ENCODE measurements at regions not wholly inside any gene's neighbourhood (a gene's known extent, or its start where the extent isn't known, plus 50 kb on each side); places are given as distances from the start of the nearest gene placed in this dataset.

DNA sequence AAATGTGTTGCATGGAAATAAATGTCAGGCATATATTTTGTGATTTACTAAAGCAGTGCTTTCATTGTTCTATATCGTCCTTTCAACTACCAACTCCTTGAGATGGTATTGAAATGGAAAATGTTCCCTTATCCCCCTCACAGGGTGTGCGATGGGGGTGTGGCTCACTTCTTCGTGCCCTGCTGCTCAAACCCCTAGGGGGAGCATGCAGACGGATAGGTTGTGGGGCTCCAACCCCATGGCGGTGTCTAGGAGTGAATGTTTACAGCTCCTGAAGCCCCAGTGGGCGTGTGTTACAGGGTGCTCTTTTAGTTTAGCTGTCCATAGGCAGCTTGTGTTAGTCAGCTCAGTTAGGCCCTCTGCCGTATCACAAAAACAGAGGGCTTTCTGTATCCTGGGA, 287.7 kb upstream of the EMCN start:
- DNase-seq (ENCODE audit: extremely low spot score in 2 of 2) = no peak

DNA sequence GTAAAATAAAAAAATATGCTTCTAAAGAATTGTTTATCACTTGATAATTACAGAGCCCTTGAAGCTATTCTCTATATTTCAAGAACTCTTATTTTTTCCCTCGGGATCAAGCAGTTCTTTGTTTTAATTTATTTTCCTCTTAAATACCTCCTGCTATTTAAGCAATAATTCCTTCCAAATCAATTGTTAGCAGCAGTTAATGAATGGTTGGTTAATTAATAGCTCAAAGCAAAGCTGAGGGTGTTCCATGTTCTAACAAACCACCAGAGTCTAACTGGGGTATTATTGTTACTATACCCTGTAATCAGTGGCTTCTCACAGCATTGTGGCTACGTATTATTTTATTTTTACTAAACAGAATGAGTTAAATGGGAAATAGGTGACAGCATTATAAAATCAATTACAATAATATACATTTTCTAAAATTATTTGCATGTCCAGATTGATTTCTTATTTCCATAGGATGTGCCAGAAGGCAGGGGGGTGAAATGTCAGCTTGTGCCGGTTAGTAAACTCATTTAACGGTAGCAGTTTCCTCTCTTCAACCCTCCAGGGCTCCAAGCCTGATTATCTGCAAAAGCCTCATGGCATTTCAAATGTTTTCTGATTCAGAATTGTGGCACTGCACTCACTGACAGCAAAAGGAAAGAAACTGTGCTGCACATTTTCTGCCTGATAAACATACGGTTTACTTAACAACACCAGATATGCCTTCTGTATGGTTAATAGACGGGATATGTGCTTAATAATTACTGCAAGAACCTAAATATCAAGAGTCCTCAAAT, 286.9 kb upstream of the EMCN start:
- H3K36me3 ChIP-seq = no peaks in the 10 kb centered on the region
- intact Hi-C loops (cut with DNase I) = no loop called here
- H3K27me3 ChIP-seq = no peaks in the 10 kb centered on the region
- H3K4me1 ChIP-seq = no peaks in the 10 kb centered on the region
- no peaks in the 10 kb centered on the region for H3K9me3 ChIP-seq
- no peak overlapping the region for H3K4me3 ChIP-seq
- H3K27ac ChIP-seq = no peak overlapping the region
- no peak for DNase-seq (ENCODE audit: extremely low spot score in 2 of 2)
- TF ChIP-seq POLR2AphosphoS5 (IDR thresholded peaks at IDR 0.05; ENCODE audit: insufficient read depth in 1 of 2, low read depth in 1 of 2) = no peak

More for the DNA sequence above, 287.7 kb upstream of the EMCN start:
- Histone ChIP-seq H3K4me3 (no peak overlapping the region), H3K36me3 (no peaks in the 10 kb centered on the region), H3K9me3 (no peaks in the 10 kb centered on the region), H3K4me1 (no peaks in the 10 kb centered on the region), H3K27me3 (no peaks in the 10 kb centered on the region), H3K27ac (no peak overlapping the region)
- TF ChIP-seq, protein P1, sequence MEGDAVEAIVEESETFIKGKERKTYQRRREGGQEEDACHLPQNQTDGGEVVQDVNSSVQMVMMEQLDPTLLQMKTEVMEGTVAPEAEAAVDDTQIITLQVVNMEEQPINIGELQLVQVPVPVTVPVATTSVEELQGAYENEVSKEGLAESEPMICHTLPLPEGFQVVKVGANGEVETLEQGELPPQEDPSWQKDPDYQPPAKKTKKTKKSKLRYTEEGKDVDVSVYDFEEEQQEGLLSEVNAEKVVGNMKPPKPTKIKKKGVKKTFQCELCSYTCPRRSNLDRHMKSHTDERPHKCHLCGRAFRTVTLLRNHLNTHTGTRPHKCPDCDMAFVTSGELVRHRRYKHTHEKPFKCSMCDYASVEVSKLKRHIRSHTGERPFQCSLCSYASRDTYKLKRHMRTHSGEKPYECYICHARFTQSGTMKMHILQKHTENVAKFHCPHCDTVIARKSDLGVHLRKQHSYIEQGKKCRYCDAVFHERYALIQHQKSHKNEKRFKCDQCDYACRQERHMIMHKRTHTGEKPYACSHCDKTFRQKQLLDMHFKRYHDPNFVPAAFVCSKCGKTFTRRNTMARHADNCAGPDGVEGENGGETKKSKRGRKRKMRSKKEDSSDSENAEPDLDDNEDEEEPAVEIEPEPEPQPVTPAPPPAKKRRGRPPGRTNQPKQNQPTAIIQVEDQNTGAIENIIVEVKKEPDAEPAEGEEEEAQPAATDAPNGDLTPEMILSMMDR (IDR thresholded peaks at IDR 0.05) = no peak
- no peak for TF ChIP-seq POLR2AphosphoS5 (IDR thresholded peaks at IDR 0.05; ENCODE audit: insufficient read depth in 1 of 2, low read depth in 1 of 2)
- no peak for TF ChIP-seq POLR2A (IDR thresholded peaks at IDR 0.05)
- intact Hi-C loops (cut with DNase I) = no loop called here

DNA sequence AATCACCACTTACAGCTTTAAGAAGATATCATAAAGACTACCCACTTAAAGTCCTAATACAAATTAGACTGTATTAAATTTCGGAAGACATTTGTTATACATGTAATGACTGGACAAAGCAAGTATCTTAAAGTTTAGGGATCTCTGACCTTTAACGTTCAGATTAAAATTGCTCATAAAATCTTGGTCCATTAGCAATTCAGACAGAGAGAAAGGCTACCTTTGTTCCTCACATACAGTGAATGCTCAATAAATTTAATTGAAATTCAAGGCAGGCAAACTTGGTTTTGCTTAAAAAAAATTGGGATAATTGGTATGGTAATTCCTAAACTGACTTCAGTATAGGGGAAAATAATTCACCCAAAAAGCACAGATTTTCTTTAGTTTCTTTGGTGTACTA, 285.9 kb upstream of the EMCN start:
- H3K36me3 ChIP-seq = no peaks in the 10 kb centered on the region
- no peak overlapping the region for H3K4me3 ChIP-seq
- TF ChIP-seq POLR2AphosphoS5 (IDR thresholded peaks at IDR 0.05; ENCODE audit: insufficient read depth in 1 of 2, low read depth in 1 of 2) (no peak), POLR2A (IDR thresholded peaks at IDR 0.05) (no peak)
- TF ChIP-seq, protein P1 (IDR thresholded peaks at IDR 0.05) = no peak
- DNase-seq (ENCODE audit: extremely low spot score in 2 of 2) = no peak
- no peak overlapping the region for H3K27ac ChIP-seq
- intact Hi-C loops (cut with DNase I) = no loop called here
- no peaks in the 10 kb centered on the region for H3K9me3 ChIP-seq
- no peaks in the 10 kb centered on the region for H3K27me3 ChIP-seq
- H3K4me1 ChIP-seq = no peaks in the 10 kb centered on the region

DNA sequence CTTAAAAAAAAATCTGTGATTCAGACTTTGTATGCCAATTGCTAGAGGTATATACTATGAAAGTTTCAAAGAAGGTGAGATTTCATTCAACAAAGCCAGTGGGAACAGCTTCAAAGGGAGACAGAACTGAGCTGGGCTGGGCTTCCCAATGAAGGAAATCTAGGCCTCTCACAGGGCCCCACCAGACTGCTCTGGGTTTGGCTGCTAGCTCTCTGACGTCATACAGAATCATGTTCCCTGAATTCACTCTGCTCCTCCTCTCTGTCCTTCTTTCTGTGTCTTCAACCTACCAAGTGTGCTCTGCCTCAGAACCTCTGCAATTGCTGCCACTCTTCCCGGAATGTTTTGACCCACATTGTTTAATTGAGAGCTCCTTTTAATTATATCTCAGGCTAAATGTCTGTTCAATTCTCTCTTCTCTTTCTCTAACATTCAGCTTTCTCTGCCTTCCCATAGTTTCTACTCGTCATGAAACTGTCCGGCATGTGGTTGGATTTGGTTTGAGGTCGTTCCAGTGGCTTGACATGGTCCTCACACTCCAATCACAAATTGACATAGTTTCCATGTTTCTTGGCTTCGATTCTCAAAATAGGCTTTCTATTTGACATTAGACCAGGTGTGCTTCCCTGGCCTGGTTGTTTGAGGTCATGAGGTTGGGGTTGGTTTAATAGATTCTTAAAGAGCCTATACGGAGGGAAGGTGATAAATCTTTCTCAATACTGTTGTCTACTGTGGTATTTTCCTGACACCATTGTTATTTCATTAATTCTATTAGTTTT, 282.1 kb upstream of the EMCN start:
- no peak overlapping the region for H3K27ac ChIP-seq
- intact Hi-C loops (cut with DNase I) = no loop called here
- H3K36me3 ChIP-seq = no peaks in the 10 kb centered on the region
- H3K27me3 ChIP-seq = no peaks in the 10 kb centered on the region
- no peak overlapping the region for H3K4me3 ChIP-seq
- TF ChIP-seq POLR2AphosphoS5 (IDR thresholded peaks at IDR 0.05; ENCODE audit: insufficient read depth in 1 of 2, low read depth in 1 of 2) = no peak
- TF ChIP-seq POLR2A (IDR thresholded peaks at IDR 0.05) = no peak
- TF ChIP-seq, protein P1 (IDR thresholded peaks at IDR 0.05) = no peak
- no peak for DNase-seq (ENCODE audit: extremely low spot score in 2 of 2)
- no peaks in the 10 kb centered on the region for H3K9me3 ChIP-seq
- H3K4me1 ChIP-seq = peaks cover 9% of the 10 kb centered on the region

DNA sequence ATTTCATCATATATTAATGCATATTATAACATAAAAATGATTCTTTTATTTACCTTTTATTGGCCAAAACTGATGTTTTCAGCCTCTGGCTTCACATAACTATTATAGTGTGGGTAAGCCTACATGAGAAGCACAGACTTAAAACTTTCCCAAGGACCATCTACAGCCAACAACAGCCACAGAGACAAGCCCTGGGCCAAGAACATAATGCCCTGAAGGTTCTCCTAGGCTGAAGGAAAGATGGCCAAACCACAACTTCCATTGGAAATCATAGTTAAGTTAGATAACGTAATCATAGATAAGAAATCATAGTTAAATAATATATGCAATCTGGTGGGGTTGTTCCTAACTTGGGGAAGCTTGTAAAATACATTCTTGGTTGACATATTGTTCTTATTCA, 280.0 kb upstream of the EMCN start:
- no peak for DNase-seq (ENCODE audit: extremely low spot score in 2 of 2)
- H3K9me3 ChIP-seq = no peaks in the 10 kb centered on the region
- H3K36me3 ChIP-seq = no peaks in the 10 kb centered on the region
- TF ChIP-seq, protein P1 (IDR thresholded peaks at IDR 0.05) = no peak
- TF ChIP-seq POLR2A (IDR thresholded peaks at IDR 0.05) (no peak), POLR2AphosphoS5 (IDR thresholded peaks at IDR 0.05; ENCODE audit: insufficient read depth in 1 of 2, low read depth in 1 of 2) (no peak)
- no peaks in the 10 kb centered on the region for H3K27me3 ChIP-seq
- peaks cover 9% of the 10 kb centered on the region for H3K4me1 ChIP-seq
- H3K27ac ChIP-seq = no peak overlapping the region
- intact Hi-C loops (cut with DNase I) = no loop called here
- no peak overlapping the region for H3K4me3 ChIP-seq

Measured in vagina (tissue), 2 donors.